GM12865 (cell line): ENCODE measurements at regions not wholly inside any gene's neighbourhood (a gene's known extent, or its start where the extent isn't known, plus 50 kb on each side); places are given as distances from the start of the nearest gene placed in this dataset.

ENCODE experiments used
- DNase-seq: peaks from one replicate; pipeline ENCODE4 v3.0.0; 2010; ENCODE audit warnings: low read depth
- H3K4me3 ChIP-seq: 2 replicates; pipeline ENCODE4 v1.5.1; 2011; ENCODE audit warnings: mild to moderate bottlenecking, low read depth, low read length, control low read depth
- CTCF ChIP-seq: IDR thresholded peaks from 2 replicates; pipeline ENCODE4 v1.5.1; 2011; ENCODE audit warnings: low read length, control low read depth, low read depth, inconsistent platforms; ENCODE audit not compliant: insufficient read depth; ENCODE audit errors: missing control alignments

- TF ChIP-seq CTCF, result no peak
- DNase-seq, result no peak
- H3K4me3 ChIP-seq, result no peak overlapping the region
These were observed 371.7 kb upstream of the PRKCQ start for GRCh38 chr10:6951732-6952131.

- no peak for DNase-seq
- TF ChIP-seq CTCF, result no peak
- H3K4me3 ChIP-seq, result no peak overlapping the region
These were observed 370.1 kb upstream of the PRKCQ start for GRCh38 chr10:6950133-6950532.

GRCh38 chr10:6944436-6944835 lies 364.4 kb upstream of the PRKCQ start:
- H3K4me3 ChIP-seq, result no peak overlapping the region
- no peak for DNase-seq
- TF ChIP-seq CTCF, result no peak

GRCh38 chr10:6938384-6938783 lies 358.3 kb upstream of the PRKCQ start:
- no peak overlapping the region for H3K4me3 ChIP-seq
- DNase-seq, result no peak
- TF ChIP-seq CTCF, result no peak

DNA sequence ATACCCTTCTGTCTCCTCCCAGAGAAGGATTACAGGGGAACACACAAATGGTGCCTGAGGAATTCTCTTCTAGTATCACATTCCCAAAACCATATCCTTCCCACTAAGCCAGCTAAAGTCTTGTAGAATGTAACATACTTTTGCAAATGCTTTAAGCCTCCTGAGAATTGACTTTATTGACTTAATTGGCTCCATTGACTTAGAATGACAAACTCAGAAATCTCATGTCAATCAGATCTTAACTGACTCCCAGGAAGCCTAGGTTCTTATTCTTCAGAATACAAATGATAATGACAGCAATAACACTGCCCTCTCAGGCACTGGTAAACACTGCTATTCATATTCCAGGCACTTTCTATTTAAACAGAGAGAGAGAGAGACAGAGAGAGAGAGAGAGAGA lies 356.9 kb upstream of the PRKCQ start:
- TF ChIP-seq CTCF, result no peak

DNA sequence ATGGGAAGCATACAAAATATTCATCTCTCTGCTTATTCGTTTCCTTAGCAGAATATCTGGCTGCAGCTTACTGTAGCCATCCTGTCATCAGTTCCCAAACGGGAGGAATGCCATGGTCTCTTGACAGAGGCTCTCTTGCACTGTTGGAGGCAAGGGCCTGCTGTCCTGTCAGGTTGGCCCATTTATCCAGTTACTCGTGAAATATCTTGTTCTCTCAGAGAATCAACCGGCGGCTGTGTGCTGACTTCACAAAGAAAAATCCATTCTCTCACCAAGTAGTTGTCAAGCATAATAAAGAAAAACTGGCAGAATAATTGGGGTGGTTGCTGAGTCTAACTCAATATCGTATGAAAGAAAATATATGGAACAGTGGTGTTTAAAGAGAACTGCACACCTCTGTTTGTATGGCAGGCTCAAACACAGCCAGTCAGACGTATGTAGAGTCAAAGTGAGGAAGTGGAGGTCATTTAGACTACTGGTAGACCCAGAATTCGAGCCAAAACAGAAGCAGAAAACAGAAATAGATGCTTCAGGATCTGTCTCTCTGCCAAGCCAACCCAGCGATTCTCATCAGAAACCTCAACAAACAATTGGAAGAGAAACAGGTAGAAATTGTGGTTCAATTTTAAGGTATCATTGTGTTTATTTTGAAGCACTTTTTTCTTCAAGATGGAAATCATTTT lies 349.2 kb upstream of the PRKCQ start:
- no peak overlapping the region for H3K4me3 ChIP-seq
- no peak for TF ChIP-seq CTCF
- DNase-seq, result peak; percentile 6

More for the DNA sequence above, 356.9 kb upstream of the PRKCQ start:
- DNase-seq, result no peak
- no peak overlapping the region for H3K4me3 ChIP-seq

GRCh38 chr10:6928586-6928985 lies 348.5 kb upstream of the PRKCQ start:
- DNase-seq, result peak; percentile 24
- peak overlapping the region; percentile 22 for H3K4me3 ChIP-seq
- no peak for TF ChIP-seq CTCF
